Stomach (tissue), 4 donors: ENCODE measurements at regions not wholly inside any gene's neighbourhood (a gene's known extent, or its start where the extent isn't known, plus 50 kb on each side); places are given as distances from the start of the nearest gene placed in this dataset.

Source experiments
- EP300 ChIP-seq: sonication (generic); formaldehyde crosslinking; IDR thresholded peaks from one replicate; pipeline ENCODE4 v1.6.1; 2017; ENCODE audit warnings: antibody characterized with exemption
- POLR2A ChIP-seq, 4 donors: fragments of 450-650 bp; IDR thresholded peaks; one replicate each; pipeline ENCODE4 v1.6.1; 2016; ENCODE audit warnings: antibody characterized with exemption in 4 of 4, control low read depth in 2 of 4, mild to moderate bottlenecking in 1 of 4, moderate library complexity in 1 of 4
- TF ChIP-seq, protein P1 (sequence below), 7 experiments: fragments of 450-650 bp in 4 of 7; fragments of 200-600 bp in 3 of 7; sonication (generic) in 3 of 7; IDR thresholded peaks; one replicate each; pipeline ENCODE4 v1.5.1; 2016 to 2019; ENCODE audit warnings: antibody characterized with exemption in 7 of 7, control low read depth in 2 of 7, mild to moderate bottlenecking in 1 of 7

DNA sequence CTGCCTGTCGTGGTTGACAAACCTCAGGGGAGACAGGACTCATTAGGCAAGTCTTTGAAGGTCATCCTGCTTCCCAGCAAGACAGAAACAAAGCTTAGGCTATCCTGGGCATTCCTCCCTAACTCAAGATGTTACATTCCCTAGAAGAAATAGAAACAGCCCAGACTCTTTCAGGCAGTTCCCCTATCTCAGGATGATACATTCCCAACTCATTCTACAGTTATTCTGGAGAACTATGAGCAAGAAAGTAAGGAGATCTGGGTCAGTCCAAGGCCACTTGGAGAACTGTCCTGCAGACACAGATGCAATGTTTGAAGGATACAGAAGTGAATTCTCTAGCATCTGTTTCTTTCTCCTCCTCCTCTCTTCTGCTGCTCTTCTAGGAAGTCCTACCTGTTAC is 220.1 kb upstream of the NCKAP5 start:
- TF ChIP-seq, protein P1, sequence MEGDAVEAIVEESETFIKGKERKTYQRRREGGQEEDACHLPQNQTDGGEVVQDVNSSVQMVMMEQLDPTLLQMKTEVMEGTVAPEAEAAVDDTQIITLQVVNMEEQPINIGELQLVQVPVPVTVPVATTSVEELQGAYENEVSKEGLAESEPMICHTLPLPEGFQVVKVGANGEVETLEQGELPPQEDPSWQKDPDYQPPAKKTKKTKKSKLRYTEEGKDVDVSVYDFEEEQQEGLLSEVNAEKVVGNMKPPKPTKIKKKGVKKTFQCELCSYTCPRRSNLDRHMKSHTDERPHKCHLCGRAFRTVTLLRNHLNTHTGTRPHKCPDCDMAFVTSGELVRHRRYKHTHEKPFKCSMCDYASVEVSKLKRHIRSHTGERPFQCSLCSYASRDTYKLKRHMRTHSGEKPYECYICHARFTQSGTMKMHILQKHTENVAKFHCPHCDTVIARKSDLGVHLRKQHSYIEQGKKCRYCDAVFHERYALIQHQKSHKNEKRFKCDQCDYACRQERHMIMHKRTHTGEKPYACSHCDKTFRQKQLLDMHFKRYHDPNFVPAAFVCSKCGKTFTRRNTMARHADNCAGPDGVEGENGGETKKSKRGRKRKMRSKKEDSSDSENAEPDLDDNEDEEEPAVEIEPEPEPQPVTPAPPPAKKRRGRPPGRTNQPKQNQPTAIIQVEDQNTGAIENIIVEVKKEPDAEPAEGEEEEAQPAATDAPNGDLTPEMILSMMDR (IDR thresholded peaks at IDR 0.05): no peak
- TF ChIP-seq POLR2A (IDR thresholded peaks at IDR 0.05): no peak
- TF ChIP-seq EP300: no peak
